ENCODE measurements at regions not wholly inside any gene's neighbourhood (a gene's known extent, or its start where the extent isn't known, plus 50 kb on each side); places are given as distances from the start of the nearest gene placed in this dataset.

- Mint-ChIP-seq H3K4me1 (no peaks in the 10 kb centered on the region), H3K9me3 (ENCODE audit: insufficient read depth) (no peaks in the 10 kb centered on the region), H3K4me3 (no peak overlapping the region), H3K27me3 (no peaks in the 10 kb centered on the region), H3K27ac (no peak overlapping the region)
- no peaks in the 10 kb centered on the region for H3K36me3 ChIP-seq (replicated peaks in 1 of 2; ENCODE audit: control extremely low read depth in 1 of 2, control insufficient read depth in 1 of 2, extremely low read depth in 1 of 2, insufficient read depth in 2 of 2, low read length in 1 of 2)
- TF ChIP-seq CTCF (IDR thresholded peaks at IDR 0.05): no peak
- TF ChIP-seq EZH2 (IDR thresholded peaks at IDR 0.05; ENCODE audit: borderline replicate concordance, insufficient read depth, low read depth, low read length, poor library complexity, severe bottlenecking): no peak
- H3K4me3 ChIP-seq (ENCODE audit: control extremely low read depth in 1 of 5, extremely low read depth in 1 of 5, insufficient read depth in 1 of 5, low read depth in 2 of 5, low read length in 4 of 5): no peak overlapping the region
- H4K20me1 ChIP-seq (ENCODE audit: control insufficient read depth, insufficient read depth, low read length, poor library complexity, severe bottlenecking): no peaks in the 10 kb centered on the region
- H3K79me2 ChIP-seq (ENCODE audit: control insufficient read depth, insufficient read depth, low read length): no peaks in the 10 kb centered on the region
- ATAC-seq (ENCODE audit: low read depth) (no peak), DNase-seq (no peak)
- no peaks in the 10 kb centered on the region for H3K27me3 ChIP-seq (replicated peaks in 1 of 4; ENCODE audit: control extremely low read depth in 1 of 4, control insufficient read depth in 3 of 4, insufficient read depth in 4 of 4, low read length in 3 of 4)
- H2AFZ ChIP-seq (ENCODE audit: insufficient read depth, low read depth, low read length, poor library complexity, severe bottlenecking): no peak overlapping the region
- H3K4me1 ChIP-seq (ENCODE audit: control insufficient read depth in 2 of 2, insufficient read depth in 2 of 2, low read length in 2 of 2): no peaks in the 10 kb centered on the region
- no peak overlapping the region for H3K9ac ChIP-seq (ENCODE audit: low read length)
- intact Hi-C loops (cut with micrococcal nuclease): no loop called here
- no peak overlapping the region for H3K27ac ChIP-seq (ENCODE audit: low read length in 2 of 2)
- WGBS (ENCODE audit: insufficient coverage): no CpG with 5 or more reads among the region's 2 CpGs
- H3K9me3 ChIP-seq (ENCODE audit: control extremely low read depth in 1 of 3, control insufficient read depth in 2 of 3, insufficient read depth in 1 of 3, low read length in 2 of 3): no peaks in the 10 kb centered on the region
- ChIA-PET CTCF (no interaction called here), POLR2A (no interaction called here)
- H3K4me2 ChIP-seq (replicated peaks; ENCODE audit: low read depth, low read length, poor library complexity, severe bottlenecking): no peak overlapping the region
Measured at GRCh38 chr11:127080735-127081134, 80.2 kb upstream of the KIRREL3 start.

GRCh38 chr11:127075758-127076157 lies 75.2 kb upstream of the KIRREL3 start:
- no peaks in the 10 kb centered on the region for H3K9me3 Mint-ChIP-seq (ENCODE audit: insufficient read depth)
- intact Hi-C loops (cut with micrococcal nuclease): no loop called here
- no peak overlapping the region for H3K27ac Mint-ChIP-seq
- H3K4me3 Mint-ChIP-seq: no peak overlapping the region
- POLR2A ChIA-PET: no interaction called here
- Histone ChIP-seq H3K9ac (ENCODE audit: low read length) (no peak overlapping the region), H3K79me2 (ENCODE audit: control insufficient read depth, insufficient read depth, low read length) (no peaks in the 10 kb centered on the region), H3K9me3 (ENCODE audit: control extremely low read depth in 1 of 3, control insufficient read depth in 2 of 3, insufficient read depth in 1 of 3, low read length in 2 of 3) (no peaks in the 10 kb centered on the region), H3K27me3 (replicated peaks in 1 of 4; ENCODE audit: control extremely low read depth in 1 of 4, control insufficient read depth in 3 of 4, insufficient read depth in 4 of 4, low read length in 3 of 4) (no peaks in the 10 kb centered on the region), H3K4me2 (replicated peaks; ENCODE audit: low read depth, low read length, poor library complexity, severe bottlenecking) (no peak overlapping the region), H3K4me1 (ENCODE audit: control insufficient read depth in 2 of 2, insufficient read depth in 2 of 2, low read length in 2 of 2) (peaks cover 0 to 2% of the 10 kb centered on the region in 2 donors), H3K4me3 (ENCODE audit: control extremely low read depth in 1 of 5, extremely low read depth in 1 of 5, insufficient read depth in 1 of 5, low read depth in 2 of 5, low read length in 4 of 5) (no peak overlapping the region), H4K20me1 (ENCODE audit: control insufficient read depth, insufficient read depth, low read length, poor library complexity, severe bottlenecking) (no peaks in the 10 kb centered on the region), H3K27ac (ENCODE audit: low read length in 2 of 2) (no peak overlapping the region), H2AFZ (ENCODE audit: insufficient read depth, low read depth, low read length, poor library complexity, severe bottlenecking) (no peak overlapping the region), H3K36me3 (replicated peaks in 1 of 2; ENCODE audit: control extremely low read depth in 1 of 2, control insufficient read depth in 1 of 2, extremely low read depth in 1 of 2, insufficient read depth in 2 of 2, low read length in 1 of 2) (no peaks in the 10 kb centered on the region)
- H3K4me1 Mint-ChIP-seq: peaks cover 3% of the 10 kb centered on the region
- no peak for DNase-seq
- H3K27me3 Mint-ChIP-seq: no peaks in the 10 kb centered on the region
- WGBS (ENCODE audit: insufficient coverage): 100% methylated on average over 3 of the region's 4 CpGs
- CTCF ChIA-PET: no interaction called here
- no peak for ATAC-seq (ENCODE audit: low read depth)
- no peak for TF ChIP-seq EZH2 (IDR thresholded peaks at IDR 0.05; ENCODE audit: borderline replicate concordance, insufficient read depth, low read depth, low read length, poor library complexity, severe bottlenecking)
- no peak for TF ChIP-seq CTCF (IDR thresholded peaks at IDR 0.05)

Data from B cell (primary cell).